SK-N-MC (cell line): ENCODE measurements at regions not wholly inside any gene's neighbourhood (a gene's known extent, or its start where the extent isn't known, plus 50 kb on each side); places are given as distances from the start of the nearest gene placed in this dataset.

Source experiments
- EZH2 ChIP-seq: fragments of 200-600 bp; sonication (generic); IDR thresholded peaks from one replicate; pipeline ENCODE4 v1.6.1; 2017; ENCODE audit warnings: antibody characterized with exemption
- FOXP2 ChIP-seq: optimal IDR thresholded peaks from 2 replicates; pipeline ENCODE3; 2011; ENCODE audit warnings: mild to moderate bottlenecking, moderate library complexity; ENCODE audit not compliant: insufficient read depth; ENCODE audit errors: extremely low read length, control extremely low read depth
- POLR2AphosphoS5 ChIP-seq: IDR thresholded peaks from 2 replicates; pipeline ENCODE4 v1.6.1; 2012; ENCODE audit warnings: mild to moderate bottlenecking, low read depth, low read length, borderline replicate concordance

GRCh38 chr16:59114790-59115189 is 380.7 kb upstream of the GOT2 start:
- no peak for TF ChIP-seq POLR2AphosphoS5
- TF ChIP-seq EZH2: no peak
- no peak for TF ChIP-seq FOXP2
